Right cardiac atrium (tissue), 5 donors: ENCODE measurements at regions not wholly inside any gene's neighbourhood (a gene's known extent, or its start where the extent isn't known, plus 50 kb on each side); places are given as distances from the start of the nearest gene placed in this dataset.
"Not testable (repeated sequence)": the region's sequence is repeated elsewhere in the genome, so short reads cannot be mapped to it uniquely, and the experiment has no call there.

ENCODE experiments used
- ATAC-seq, 2 donors: fragments of 200-7000 bp; cut with Tn5 transposase; one replicate each; pipeline versions ENCODE4 v1.8.0 to v1.9.1; 2020; ENCODE audit warnings: moderate library complexity in 2 of 2, mild to moderate bottlenecking in 1 of 2
- DNase-seq, 3 donors: peaks; one replicate each; pipeline ENCODE4 v3.0.0-alpha.2; 2020
- H3K27ac ChIP-seq: one replicate; pipeline ENCODE4 v1.5.1; 2013; ENCODE audit warnings: mild to moderate bottlenecking, low read length, control low read depth, moderate library complexity
- H3K27me3 ChIP-seq: one replicate; pipeline ENCODE4 v1.6.1; 2013; ENCODE audit not compliant: control insufficient read depth, insufficient read depth
- H3K4me1 ChIP-seq: one replicate; pipeline ENCODE4 v1.6.1; 2013; ENCODE audit warnings: low read length; ENCODE audit not compliant: control insufficient read depth, insufficient read depth
- H3K4me3 ChIP-seq: one replicate; pipeline ENCODE4 v1.5.1; 2013; ENCODE audit warnings: low read length, control low read depth
- H3K9me3 ChIP-seq: one replicate; pipeline ENCODE4 v1.6.1; 2013; ENCODE audit warnings: low read length; ENCODE audit not compliant: control insufficient read depth
- WGBS: extraction: QIAGEN DNeasy Blood & Tissue Kit; methylation state at CpG from one replicate; pipeline ENCODE4 v1.1.7; 2013; 5-methylcytosine and 5-hydroxymethylcytosine counted together
- intact Hi-C, 4 donors: fragments of 100-400 bp; cut with DNase I; formaldehyde crosslinking; loops; one replicate each; pipeline versions ENCODE4 v1.11.0 to v1.14.0; 2022 to 2023
- donor health status: healthy with polysubstance abuse.
- donor health status: DM: no; HTN: yes; CAD: no.
- donor health status: DM: no; HTN: no; CAD: no.
- donor health status: DM: no; HTN: yes; CAD: no; lungs with severe emphysema.
- donor health status: DM: yes; HTN: yes; CAD: no.

DNA sequence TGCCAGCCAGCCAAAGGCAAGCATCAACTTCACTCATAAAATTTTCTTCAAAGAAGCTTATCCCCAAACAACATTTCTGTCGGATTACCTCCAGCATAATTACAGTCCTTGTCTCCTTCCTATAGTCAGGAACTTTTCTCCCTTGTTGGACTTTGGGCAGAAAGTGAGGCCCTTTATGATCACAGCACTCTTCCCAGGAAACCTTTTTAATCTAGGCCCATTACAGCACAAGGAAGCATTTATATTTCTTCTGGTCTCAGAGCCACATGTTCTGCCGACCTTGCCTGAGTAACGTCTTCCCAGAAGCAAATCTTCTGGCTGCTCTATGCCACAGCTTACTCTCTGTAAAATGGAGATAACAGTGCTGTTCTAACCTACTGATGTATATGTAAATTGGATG is 437.2 kb upstream of the SLC35B3 start:
- Histone ChIP-seq H3K27ac (no peak overlapping the region), H3K4me3 (no peak overlapping the region), H3K9me3 (no peaks in the 10 kb centered on the region), H3K4me1 (no peaks in the 10 kb centered on the region), H3K27me3 (no peaks in the 10 kb centered on the region)
- WGBS, result 77% methylated on average over 3 of the region's 3 CpGs
- intact Hi-C loops, result no loop called here
- DNase-seq, result no peak
- ATAC-seq, result no peak

GRCh38 chr6:8865451-8865850 is 430.1 kb upstream of the SLC35B3 start:
- Histone ChIP-seq H3K4me3 (no peak overlapping the region), H3K27me3 (no peaks in the 10 kb centered on the region), H3K9me3 (no peaks in the 10 kb centered on the region), H3K4me1 (no peaks in the 10 kb centered on the region), H3K27ac (no peak overlapping the region)
- intact Hi-C loops, result no loop called here
- WGBS, result 86% methylated on average over 3 of the region's 3 CpGs
- ATAC-seq (no peak), DNase-seq (no peak)

- Histone ChIP-seq H3K4me3 (no peak overlapping the region), H3K9me3 (no peaks in the 10 kb centered on the region), H3K27ac (no peak overlapping the region), H3K27me3 (no peaks in the 10 kb centered on the region), H3K4me1 (no peaks in the 10 kb centered on the region)
- ATAC-seq, result no peak
- intact Hi-C loops, result no loop called here
- no peak for DNase-seq
Observed at GRCh38 chr6:8860671-8861070, 425.3 kb upstream of the SLC35B3 start.

DNA sequence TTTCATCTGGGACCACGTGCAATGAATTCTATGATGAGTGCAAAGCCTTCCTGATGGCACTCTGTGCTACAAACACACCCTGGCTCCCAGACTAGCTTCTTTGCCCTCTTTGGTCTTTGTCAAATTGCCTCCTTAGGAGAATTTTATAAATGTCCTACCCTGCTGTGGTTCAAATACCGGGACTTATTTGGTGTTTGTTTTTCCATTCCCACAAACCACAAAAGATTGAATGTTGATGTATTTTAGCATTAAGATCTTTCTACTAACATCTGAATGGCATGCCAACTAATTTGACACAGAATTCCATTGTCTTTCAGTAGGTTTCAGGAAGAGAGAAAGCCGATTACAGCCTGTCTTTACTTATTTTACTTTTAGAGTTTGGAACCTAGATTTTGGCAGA is 424.2 kb upstream of the SLC35B3 start:
- Histone ChIP-seq H3K9me3 (no peaks in the 10 kb centered on the region), H3K27ac (no peak overlapping the region), H3K27me3 (no peaks in the 10 kb centered on the region), H3K4me1 (no peaks in the 10 kb centered on the region), H3K4me3 (no peak overlapping the region)
- intact Hi-C loops, result no loop called here
- DNase-seq (no peak), ATAC-seq (no peak)
- WGBS, result 68% methylated on average over 3 of the region's 3 CpGs

GRCh38 chr6:8858854-8859331 is 423.5 kb upstream of the SLC35B3 start:
- ATAC-seq, result no peak
- intact Hi-C loops, result no loop called here

GRCh38 chr6:8857160-8857559 is 421.8 kb upstream of the SLC35B3 start:
- peak; percentile 60 to 71 for ATAC-seq

More at GRCh38 chr6:8858854-8859331, 423.5 kb upstream of the SLC35B3 start:
- DNase-seq, result no peak
- no peaks in the 10 kb centered on the region for H3K4me1 ChIP-seq
- H3K4me3 ChIP-seq, result no peak overlapping the region
- H3K27ac ChIP-seq, result no peak overlapping the region
- H3K9me3 ChIP-seq, result no peaks in the 10 kb centered on the region
- 63% methylated on average over 4 of the region's 4 CpGs for WGBS
- H3K27me3 ChIP-seq, result no peaks in the 10 kb centered on the region

GRCh38 chr6:8855411-8855810 is 420.1 kb upstream of the SLC35B3 start:
- WGBS, result 60% methylated on average over 4 of the region's 4 CpGs
- ATAC-seq, result no peak
- H3K9me3 ChIP-seq, result no peaks in the 10 kb centered on the region

More at GRCh38 chr6:8857160-8857559, 421.8 kb upstream of the SLC35B3 start:
- intact Hi-C loops, result no loop called here
- no peaks in the 10 kb centered on the region for H3K9me3 ChIP-seq
- no peaks in the 10 kb centered on the region for H3K27me3 ChIP-seq
- H3K27ac ChIP-seq, result no peak overlapping the region
- DNase-seq, result no peak
- H3K4me1 ChIP-seq, result no peaks in the 10 kb centered on the region
- H3K4me3 ChIP-seq, result no peak overlapping the region
- 72% methylated on average over 2 of the region's 2 CpGs for WGBS

GRCh38 chr6:8852332-8852731 is 417.0 kb upstream of the SLC35B3 start:
- no peaks in the 10 kb centered on the region for H3K9me3 ChIP-seq
- ATAC-seq (no peak), DNase-seq (no peak)
- H3K4me3 ChIP-seq, result no peak overlapping the region
- no peaks in the 10 kb centered on the region for H3K27me3 ChIP-seq
- H3K4me1 ChIP-seq, result no peaks in the 10 kb centered on the region
- intact Hi-C loops, result no loop called here
- 71% methylated on average over 3 of the region's 3 CpGs for WGBS
- no peak overlapping the region for H3K27ac ChIP-seq

More at GRCh38 chr6:8855411-8855810, 420.1 kb upstream of the SLC35B3 start:
- H3K4me1 ChIP-seq, result no peaks in the 10 kb centered on the region
- no peak overlapping the region for H3K4me3 ChIP-seq
- H3K27me3 ChIP-seq, result no peaks in the 10 kb centered on the region
- no peak overlapping the region for H3K27ac ChIP-seq
- intact Hi-C loops, result no loop called here
- DNase-seq, result no peak

DNA sequence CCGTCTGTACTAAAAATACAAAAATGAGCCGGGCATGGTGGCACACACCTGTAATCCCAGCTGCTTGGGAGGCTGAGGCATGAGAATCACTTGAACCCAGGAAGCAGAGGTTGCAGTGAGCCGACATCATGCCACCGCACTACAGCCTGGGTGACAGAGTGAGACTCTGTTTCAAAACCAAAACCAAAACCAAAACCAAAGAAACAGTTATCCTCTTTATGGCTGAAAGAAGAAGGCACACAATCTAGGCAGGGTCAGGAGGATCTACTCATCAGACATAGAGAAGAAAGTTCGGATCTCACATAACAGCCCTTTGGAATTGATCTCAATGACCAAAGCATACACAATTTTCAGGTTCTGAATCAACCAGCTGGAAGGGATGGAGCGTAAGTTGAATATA is 411.3 kb upstream of the SLC35B3 start:
- WGBS, result 85% methylated on average over 6 of the region's 6 CpGs

GRCh38 chr6:8845690-8846089 is 410.3 kb upstream of the SLC35B3 start:
- DNase-seq (no peak), ATAC-seq (no peak)
- WGBS, result 81% methylated on average over 5 of the region's 5 CpGs
- H3K4me3 ChIP-seq, result no peak overlapping the region
- no peaks in the 10 kb centered on the region for H3K4me1 ChIP-seq
- no peaks in the 10 kb centered on the region for H3K9me3 ChIP-seq
- H3K27ac ChIP-seq, result no peak overlapping the region
- H3K27me3 ChIP-seq, result no peaks in the 10 kb centered on the region
- intact Hi-C loops, result no loop called here

More for the DNA sequence above, 411.3 kb upstream of the SLC35B3 start:
- H3K27me3 ChIP-seq, H3K4me1 ChIP-seq, H3K4me3 ChIP-seq, ATAC-seq, DNase-seq, intact Hi-C loops, H3K9me3 ChIP-seq, H3K27ac ChIP-seq: not testable (repeated sequence)

DNA sequence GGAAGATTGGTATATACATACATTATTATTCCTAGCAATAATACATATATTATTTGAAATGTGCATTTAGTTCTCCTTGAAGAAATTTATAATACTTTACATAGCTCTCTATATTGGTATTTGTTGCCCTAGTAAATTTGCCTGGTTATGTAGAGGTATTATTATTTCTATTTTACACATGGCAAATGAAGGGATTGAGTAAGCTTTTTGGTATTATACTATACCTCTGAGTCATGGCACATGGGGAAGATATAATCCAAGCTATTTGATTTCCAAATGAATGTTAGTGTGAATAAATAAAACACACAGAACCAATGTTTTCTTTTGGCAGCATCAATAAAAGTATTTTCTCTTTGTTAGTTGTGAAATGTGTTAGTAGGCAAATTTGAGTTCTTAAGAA is 409.6 kb upstream of the SLC35B3 start:
- intact Hi-C loops, result no loop called here
- Histone ChIP-seq H3K9me3 (no peaks in the 10 kb centered on the region), H3K27me3 (no peaks in the 10 kb centered on the region), H3K4me3 (no peak overlapping the region), H3K4me1 (no peaks in the 10 kb centered on the region), H3K27ac (no peak overlapping the region)
- ATAC-seq (no peak), DNase-seq (no peak)

GRCh38 chr6:8839626-8840025 is 404.3 kb upstream of the SLC35B3 start:
- Histone ChIP-seq H3K9me3 (no peaks in the 10 kb centered on the region), H3K4me1 (no peaks in the 10 kb centered on the region), H3K27ac (no peak overlapping the region), H3K27me3 (no peaks in the 10 kb centered on the region), H3K4me3 (no peak overlapping the region)
- intact Hi-C loops, result no loop called here
- 67% methylated on average over 7 of the region's 7 CpGs for WGBS
- no peak for ATAC-seq
- DNase-seq, result no peak
